Inferior parietal cortex (tissue), 1 donor: ENCODE measurements at regions not wholly inside any gene's neighbourhood (a gene's known extent, or its start where the extent isn't known, plus 50 kb on each side); places are given as distances from the start of the nearest gene placed in this dataset.
A peak's percentile ranks its signal among the peaks of the same experiment; 100 is the strongest.

Experiments used
- DNase-seq: peaks from one replicate; pipeline ENCODE4 v3.0.0-alpha.2; 2016; ENCODE audit errors: extremely low spot score

DNA sequence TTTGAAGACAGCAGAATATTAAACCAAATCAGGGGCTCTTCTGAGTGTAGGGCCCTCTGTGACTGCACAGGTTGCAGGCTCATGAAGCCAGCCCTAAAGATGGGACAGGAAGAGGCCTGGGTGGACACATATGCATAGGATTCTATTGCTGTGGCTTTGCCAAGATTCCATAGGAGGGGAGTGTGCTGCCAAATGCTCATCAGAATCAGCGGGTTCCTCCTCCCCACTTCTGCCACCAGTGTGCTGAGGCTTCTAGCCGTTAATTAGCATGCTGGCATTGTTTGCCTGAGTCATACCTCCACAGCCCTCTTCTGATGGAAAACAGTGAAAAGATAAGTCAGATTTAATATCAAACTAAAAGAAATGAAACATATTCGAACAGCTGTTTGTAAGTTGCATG lies 103.9 kb upstream of the TMEFF2 start:
- DNase-seq = no peak

DNA sequence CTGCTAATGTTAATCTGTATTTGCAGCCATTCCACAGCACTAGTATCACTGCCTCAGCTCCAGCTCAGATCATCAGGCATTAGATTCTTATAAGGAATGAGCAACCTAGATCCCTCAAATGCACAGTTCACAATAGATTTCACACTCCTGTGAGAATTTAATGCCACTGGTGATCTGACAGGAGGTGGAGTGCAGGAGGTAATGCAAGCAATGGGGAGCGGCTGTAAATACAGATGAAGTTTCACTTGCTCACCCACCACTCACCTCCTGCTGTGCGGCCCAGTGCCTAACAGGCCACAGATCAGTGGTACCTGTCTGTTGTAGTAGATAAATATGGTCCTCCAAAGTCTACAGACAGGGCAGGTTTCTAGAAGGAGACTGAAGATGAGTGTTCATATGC lies 97.7 kb upstream of the TMEFF2 start:
- DNase-seq = no peak

DNA sequence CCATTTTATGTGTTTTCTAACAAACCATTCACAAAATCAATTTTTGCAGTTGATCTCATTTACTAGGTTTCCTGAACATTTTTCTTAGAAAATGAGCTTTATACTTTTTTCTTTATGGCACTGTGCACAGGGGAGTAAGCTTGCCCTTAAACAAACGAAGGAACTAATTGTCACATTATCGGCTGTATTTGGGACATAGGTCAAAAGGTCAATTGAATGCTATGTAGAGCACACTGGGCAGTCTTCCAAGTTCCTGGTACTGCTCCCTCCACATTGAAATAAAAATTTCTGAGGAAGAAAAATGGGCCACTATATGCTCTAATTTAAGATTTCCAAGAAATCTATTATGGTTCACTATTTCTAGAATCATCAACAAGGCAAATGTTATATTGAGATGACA lies 93.6 kb upstream of the TMEFF2 start:
- no peak for DNase-seq

DNA sequence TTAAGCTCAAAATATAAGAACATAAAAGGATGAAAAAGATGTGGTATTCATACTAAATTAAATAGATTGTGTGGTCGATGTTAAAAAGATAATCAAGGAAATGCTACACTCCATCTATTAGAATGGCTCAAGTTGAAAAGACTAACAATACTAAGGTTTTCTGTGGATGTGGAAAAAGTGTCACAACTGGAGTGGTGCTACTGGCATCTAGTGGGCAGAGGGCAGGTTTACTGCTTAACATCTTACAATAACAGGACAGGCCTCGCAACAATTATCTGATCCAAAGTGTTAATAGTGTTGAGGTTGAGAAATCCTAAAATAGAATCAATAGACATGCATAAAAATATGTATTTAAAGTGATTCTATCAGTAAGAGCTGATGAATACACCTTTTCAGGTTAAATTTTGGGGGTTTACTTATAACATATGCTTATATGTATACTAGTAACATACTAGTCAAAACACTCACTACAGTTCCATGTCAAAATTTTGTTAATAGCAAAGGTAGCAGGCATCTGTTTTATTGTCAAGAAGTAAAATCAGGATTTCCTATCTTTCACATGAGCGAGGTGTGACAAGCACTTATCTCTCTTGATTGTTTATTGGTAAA lies 91.5 kb upstream of the TMEFF2 start:
- DNase-seq = peak; percentile 70

DNA sequence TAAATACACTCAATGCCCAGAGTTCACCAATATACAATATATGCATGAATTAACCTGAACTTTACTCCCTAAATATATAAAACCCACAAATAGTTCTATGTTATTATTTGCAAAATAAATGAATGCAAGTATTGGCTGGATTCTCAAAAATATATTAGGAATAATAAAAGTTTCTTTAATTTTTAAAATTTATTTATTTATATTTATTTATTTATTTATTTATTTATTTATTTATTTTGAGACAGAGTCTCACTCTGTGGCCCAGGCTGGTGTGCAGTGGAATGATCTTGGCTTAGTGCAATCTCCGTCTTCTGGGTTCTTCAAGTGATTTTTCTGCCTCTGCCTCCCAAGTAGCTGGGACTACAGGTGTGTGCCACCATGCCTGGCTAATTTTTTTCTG lies 88.7 kb upstream of the TMEFF2 start:
- DNase-seq = no peak

DNA sequence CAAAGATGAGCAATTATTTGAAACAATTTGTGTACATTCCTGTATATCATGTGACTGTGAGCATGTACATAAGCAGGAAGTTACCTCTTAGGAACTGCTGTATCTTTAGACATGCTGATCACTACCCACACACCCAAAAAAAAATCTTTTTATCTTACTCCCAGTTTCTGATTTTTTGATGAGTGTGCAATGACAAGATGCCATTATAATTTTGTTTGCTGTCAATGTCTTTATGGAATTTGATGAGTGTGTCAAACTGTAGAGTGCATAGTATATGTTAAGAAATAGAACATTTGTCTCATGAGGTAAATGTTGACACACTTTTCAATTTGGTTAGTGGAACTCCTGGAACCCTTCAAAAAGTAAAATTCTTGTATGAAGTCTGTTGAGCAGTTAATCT lies 84.0 kb upstream of the TMEFF2 start:
- DNase-seq = no peak

DNA sequence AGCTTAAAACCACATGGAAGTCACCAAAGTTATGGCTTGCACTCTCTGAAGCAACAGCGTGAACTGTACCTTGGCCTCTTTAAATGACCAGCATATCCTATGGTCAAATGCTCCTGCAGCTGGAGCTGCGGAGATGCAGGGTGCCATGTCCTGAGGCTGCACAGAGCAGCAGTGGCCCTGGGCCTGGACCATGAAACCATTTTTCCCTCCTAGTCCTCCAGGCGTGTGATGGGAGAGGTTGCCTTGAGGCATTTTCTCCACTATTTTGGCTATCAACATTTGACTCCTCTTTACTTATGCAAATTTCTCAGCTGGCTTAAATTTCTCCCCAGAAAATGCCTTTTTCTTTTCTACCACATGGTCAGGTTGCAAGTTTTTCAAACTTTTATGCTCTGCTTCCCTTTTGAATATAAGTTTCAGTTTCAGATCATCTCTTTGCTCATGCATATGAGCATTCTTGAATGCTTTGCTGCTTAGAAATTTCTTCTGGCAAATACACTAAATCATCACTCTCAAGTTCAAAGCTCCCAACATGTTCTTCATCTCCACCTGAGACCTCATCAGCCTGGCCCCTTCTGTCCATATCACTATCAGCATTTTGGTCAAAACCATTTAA lies 82.9 kb upstream of the TMEFF2 start:
- DNase-seq = no peak

DNA sequence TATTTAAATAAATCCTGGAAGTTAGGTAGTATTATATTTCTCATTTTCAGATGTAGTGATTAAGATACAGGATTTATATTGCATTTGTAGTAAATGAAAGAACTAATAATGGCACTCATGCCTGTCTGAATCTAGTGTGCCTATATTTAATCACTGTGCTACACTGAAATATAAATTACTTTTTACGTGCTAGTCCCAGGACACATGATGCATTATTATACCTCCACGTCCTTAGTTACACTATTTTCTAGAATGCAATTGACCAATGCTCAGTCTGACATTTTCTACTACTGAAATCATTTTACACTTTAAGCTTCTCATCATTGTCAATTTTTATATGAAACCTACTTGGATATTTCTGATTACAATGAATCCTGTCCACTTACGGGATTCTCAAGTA lies 80.9 kb upstream of the TMEFF2 start:
- no peak for DNase-seq

DNA sequence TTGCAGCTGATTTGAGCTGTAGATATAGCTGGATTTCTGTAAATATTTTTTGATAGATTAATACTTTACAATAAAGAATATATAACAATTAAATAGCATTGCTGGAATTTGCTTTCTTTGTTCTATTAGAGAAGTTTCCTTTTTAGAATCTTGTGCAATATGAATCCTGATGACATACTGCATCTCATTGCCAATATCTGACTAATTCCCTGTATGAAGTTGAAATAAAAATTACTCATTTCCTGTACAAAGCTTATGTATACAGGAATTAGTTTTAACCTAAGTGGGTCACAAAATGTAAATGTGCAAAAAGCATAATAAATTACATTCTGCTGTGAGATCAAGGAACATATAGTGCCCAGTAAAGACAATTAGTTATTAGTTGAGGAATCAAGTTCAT lies 72.8 kb upstream of the TMEFF2 start:
- DNase-seq = no peak

DNA sequence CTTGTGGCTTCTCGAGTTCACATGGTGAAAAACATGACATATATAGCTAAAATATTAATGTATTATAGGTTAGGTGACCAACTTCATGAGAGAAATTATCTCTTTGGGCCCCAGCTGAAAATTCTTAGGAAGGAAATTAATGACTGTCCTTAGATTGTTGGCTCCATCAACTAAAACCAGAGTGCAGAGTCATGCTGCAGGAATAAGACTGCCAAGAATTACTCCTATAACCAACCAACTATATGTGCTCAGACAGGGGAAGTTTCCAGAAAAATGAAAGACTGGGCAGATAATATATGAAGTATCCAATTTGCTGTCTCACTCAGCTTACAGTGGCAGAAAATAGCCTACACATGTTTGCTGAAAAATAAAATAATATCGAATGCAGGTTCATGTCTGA lies 71.0 kb upstream of the TMEFF2 start:
- DNase-seq = no peak

DNA sequence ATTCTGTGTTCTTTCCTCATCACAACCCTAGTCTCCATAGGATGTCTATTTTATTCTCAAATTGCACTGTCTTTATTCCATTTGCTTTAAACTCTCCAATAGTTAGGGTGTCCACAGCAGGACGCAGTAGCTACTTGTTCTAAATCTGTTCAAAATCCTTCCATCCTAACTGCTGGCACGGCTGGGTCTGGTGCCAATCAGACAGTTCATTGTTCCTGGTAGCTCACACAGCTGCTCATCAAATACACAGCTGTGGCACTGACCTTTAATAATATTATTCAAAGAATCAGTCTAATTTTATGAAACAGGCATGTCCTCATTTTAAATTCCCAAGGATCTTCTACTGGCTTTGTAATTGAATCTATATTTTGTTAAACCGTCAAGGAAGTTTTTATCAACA lies 59.7 kb upstream of the TMEFF2 start:
- peak; percentile 68 for DNase-seq

DNA sequence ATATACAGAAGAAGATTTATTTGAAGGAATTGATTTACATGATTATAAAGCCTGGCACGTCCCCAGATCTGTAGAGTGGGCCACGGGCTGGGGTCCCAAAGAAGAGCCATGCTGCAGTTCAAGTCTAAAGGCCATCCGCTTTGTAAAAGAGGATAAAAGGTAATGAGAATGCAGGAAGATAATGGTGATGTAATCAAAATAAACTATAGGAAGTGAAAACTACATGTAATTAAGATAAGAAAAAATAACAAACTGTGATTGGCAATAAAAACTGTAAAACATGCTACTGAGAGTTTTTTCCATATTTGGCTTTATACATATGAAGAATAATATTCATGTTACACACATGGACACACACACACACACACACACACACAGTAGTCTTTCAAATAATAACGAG lies 59.0 kb upstream of the TMEFF2 start:
- no peak for DNase-seq

DNA sequence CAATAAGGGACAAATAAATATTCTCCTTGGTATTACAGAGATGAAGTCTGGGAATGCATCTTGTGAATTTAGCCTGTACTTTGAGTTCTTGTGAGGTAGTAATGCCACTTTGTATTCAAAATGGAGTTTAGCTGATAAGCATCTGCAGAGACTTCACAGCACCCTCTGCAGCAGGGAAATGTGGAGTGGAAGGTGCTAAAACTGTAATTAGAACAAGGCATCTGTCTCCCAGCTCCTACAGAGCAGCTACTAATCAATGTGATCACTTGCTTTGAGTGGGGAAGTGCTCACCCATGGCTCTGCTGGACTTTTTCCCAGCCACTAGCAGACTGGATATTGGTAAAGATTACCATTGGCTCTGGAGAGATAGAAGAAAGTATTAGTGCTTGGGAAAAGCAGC lies 56.2 kb upstream of the TMEFF2 start:
- DNase-seq = no peak

DNA sequence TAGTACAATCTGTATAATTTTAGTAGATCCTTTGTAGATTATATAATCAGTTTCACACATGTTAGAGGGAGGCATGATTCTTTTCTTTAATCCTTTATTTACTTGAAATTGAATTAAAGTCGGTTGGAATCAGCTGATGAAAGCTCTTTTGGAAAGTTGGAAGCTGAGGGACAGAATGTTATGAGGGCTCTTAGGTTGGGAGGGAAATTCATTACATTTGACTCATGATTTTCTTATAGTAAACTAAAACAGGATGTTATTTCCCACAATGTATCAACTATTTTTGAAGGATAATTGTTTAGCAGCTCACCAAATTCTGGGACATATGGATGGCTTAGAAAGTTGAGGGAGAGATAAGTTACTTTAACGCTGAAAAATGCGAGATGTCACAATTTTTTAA lies 52.7 kb upstream of the TMEFF2 start:
- no peak for DNase-seq

DNA sequence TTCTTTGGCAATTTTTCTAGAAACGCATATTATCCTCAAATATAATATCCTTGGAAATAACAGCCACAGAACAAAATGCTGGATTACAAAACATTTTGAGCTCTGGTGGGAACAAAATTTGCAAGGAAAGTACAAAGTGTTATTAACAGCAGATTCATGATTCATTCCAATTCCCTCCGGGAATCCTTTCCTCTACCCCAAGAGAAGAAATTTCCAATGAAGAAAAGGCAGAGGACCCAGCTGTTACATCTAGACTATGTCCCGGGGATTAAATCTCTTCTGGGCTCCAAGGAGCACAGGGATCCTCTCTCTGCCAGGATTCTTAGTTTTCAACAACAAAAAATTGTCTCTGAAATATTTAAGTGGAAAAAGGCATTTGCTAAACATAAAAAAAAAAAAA lies 51.6 kb upstream of the TMEFF2 start:
- no peak for DNase-seq

DNA sequence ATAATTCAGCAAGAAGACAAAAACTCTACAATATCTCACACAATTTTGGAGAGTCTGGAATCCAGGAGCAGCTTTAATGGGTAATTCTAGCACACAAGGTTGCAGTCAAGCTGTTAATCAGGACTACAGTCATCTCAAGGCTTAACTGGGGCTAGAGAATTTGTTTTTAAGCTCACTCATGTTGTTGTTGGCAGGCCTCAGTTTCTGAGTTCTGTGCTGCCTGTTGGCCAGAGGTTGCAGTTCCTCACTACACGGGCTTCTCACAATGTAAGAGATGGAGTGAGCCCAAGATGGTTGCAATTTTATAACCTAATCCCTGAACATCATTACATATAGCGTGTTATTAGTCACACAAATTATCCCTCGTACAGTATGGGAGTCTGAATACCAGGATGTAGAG lies 50.6 kb upstream of the TMEFF2 start:
- no peak for DNase-seq
